Skeletal muscle satellite cell (primary cell): ENCODE measurements at regions not wholly inside any gene's neighbourhood (a gene's known extent, or its start where the extent isn't known, plus 50 kb on each side); places are given as distances from the start of the nearest gene placed in this dataset.

ENCODE experiments used
- H3K27me3 ChIP-seq: 2 replicates; pipeline ENCODE4 v1.7.0; 2013; ENCODE audit warnings: low read length; ENCODE audit not compliant: control insufficient read depth, insufficient read depth
- H3K36me3 ChIP-seq: 2 replicates; pipeline ENCODE4 v1.7.0; 2013; ENCODE audit warnings: mild to moderate bottlenecking, control low read depth, low read length; ENCODE audit not compliant: insufficient read depth
- H3K4me1 ChIP-seq: 2 replicates; pipeline ENCODE4 v1.7.0; 2013; ENCODE audit warnings: low read length; ENCODE audit not compliant: control insufficient read depth, insufficient read depth
- H3K4me2 ChIP-seq: 2 replicates; pipeline ENCODE4 v1.7.0; 2013; ENCODE audit warnings: mild to moderate bottlenecking, low read length
- H3K4me3 ChIP-seq: 2 replicates; pipeline ENCODE4 v1.7.0; 2013; ENCODE audit warnings: low read length
- H3K9ac ChIP-seq: 2 replicates; pipeline ENCODE4 v1.7.0; 2013; ENCODE audit warnings: mild to moderate bottlenecking, low read depth, low read length, moderate library complexity
- H3K9me3 ChIP-seq: replicated peaks from 2 replicates; pipeline ENCODE4 v1.7.0; 2013; ENCODE audit warnings: mild to moderate bottlenecking, control low read depth, low read length

- Histone ChIP-seq H3K4me1 (no peaks in the 10 kb centered on the region), H3K4me2 (no peak overlapping the region), H3K27me3 (peaks cover 8% of the 10 kb centered on the region), H3K36me3 (no peaks in the 10 kb centered on the region), H3K9me3 (no peaks in the 10 kb centered on the region), H3K9ac (no peak overlapping the region), H3K4me3 (no peak overlapping the region)
Observed at GRCh38 chr5:158100373-158100888, 241.5 kb upstream of the CLINT1 start.

GRCh38 chr5:158099571-158100105 lies 240.7 kb upstream of the CLINT1 start:
- Histone ChIP-seq H3K27me3 (peaks cover 8% of the 10 kb centered on the region), H3K4me1 (no peaks in the 10 kb centered on the region), H3K4me3 (no peak overlapping the region), H3K9me3 (no peaks in the 10 kb centered on the region), H3K4me2 (no peak overlapping the region), H3K9ac (no peak overlapping the region), H3K36me3 (no peaks in the 10 kb centered on the region)

GRCh38 chr5:158096835-158097234 lies 237.9 kb upstream of the CLINT1 start:
- no peaks in the 10 kb centered on the region for H3K36me3 ChIP-seq
- no peaks in the 10 kb centered on the region for H3K4me1 ChIP-seq

GRCh38 chr5:158086856-158087255 lies 227.9 kb upstream of the CLINT1 start:
- Histone ChIP-seq H3K9ac (no peak overlapping the region), H3K27me3 (peaks cover 9% of the 10 kb centered on the region), H3K4me3 (no peak overlapping the region), H3K4me1 (no peaks in the 10 kb centered on the region), H3K4me2 (no peak overlapping the region), H3K9me3 (no peaks in the 10 kb centered on the region), H3K36me3 (no peaks in the 10 kb centered on the region)

More at GRCh38 chr5:158096835-158097234, 237.9 kb upstream of the CLINT1 start:
- Histone ChIP-seq H3K27me3 (peaks cover 8% of the 10 kb centered on the region), H3K9ac (no peak overlapping the region), H3K4me3 (no peak overlapping the region), H3K9me3 (no peaks in the 10 kb centered on the region), H3K4me2 (no peak overlapping the region)

GRCh38 chr5:158084292-158084691 lies 225.3 kb upstream of the CLINT1 start:
- Histone ChIP-seq H3K27me3 (peaks cover 9% of the 10 kb centered on the region), H3K4me2 (no peak overlapping the region), H3K4me3 (no peak overlapping the region), H3K4me1 (no peaks in the 10 kb centered on the region), H3K9ac (no peak overlapping the region), H3K9me3 (no peaks in the 10 kb centered on the region), H3K36me3 (no peaks in the 10 kb centered on the region)

- Histone ChIP-seq H3K4me3 (no peak overlapping the region), H3K9me3 (no peaks in the 10 kb centered on the region), H3K9ac (no peak overlapping the region), H3K27me3 (peaks cover 9% of the 10 kb centered on the region), H3K4me2 (no peak overlapping the region), H3K36me3 (no peaks in the 10 kb centered on the region), H3K4me1 (no peaks in the 10 kb centered on the region)
Observed at GRCh38 chr5:158082696-158083287, 223.8 kb upstream of the CLINT1 start.

GRCh38 chr5:158080112-158080511 lies 221.2 kb upstream of the CLINT1 start:
- H3K36me3 ChIP-seq, result no peaks in the 10 kb centered on the region
- H3K9me3 ChIP-seq, result no peaks in the 10 kb centered on the region
- H3K4me3 ChIP-seq, result no peak overlapping the region
- H3K27me3 ChIP-seq, result no peaks in the 10 kb centered on the region
- peaks cover 8% of the 10 kb centered on the region for H3K4me1 ChIP-seq
- H3K9ac ChIP-seq, result no peak overlapping the region
- no peak overlapping the region for H3K4me2 ChIP-seq

GRCh38 chr5:158079097-158079496 lies 220.2 kb upstream of the CLINT1 start:
- Histone ChIP-seq H3K4me3 (no peak overlapping the region), H3K4me1 (peaks cover 15% of the 10 kb centered on the region), H3K9ac (no peak overlapping the region), H3K4me2 (no peak overlapping the region), H3K27me3 (no peaks in the 10 kb centered on the region), H3K9me3 (no peaks in the 10 kb centered on the region), H3K36me3 (no peaks in the 10 kb centered on the region)

GRCh38 chr5:158074992-158075769 lies 216.2 kb upstream of the CLINT1 start:
- peaks cover 15% of the 10 kb centered on the region for H3K4me1 ChIP-seq
- no peaks in the 10 kb centered on the region for H3K36me3 ChIP-seq
- H3K9me3 ChIP-seq, result no peaks in the 10 kb centered on the region
- H3K4me2 ChIP-seq, result peak overlapping the region; percentile 84
- H3K4me3 ChIP-seq, result peak overlapping the region; percentile 60
- peaks cover 3% of the 10 kb centered on the region for H3K27me3 ChIP-seq
- H3K9ac ChIP-seq, result peak overlapping the region; percentile 76

GRCh38 chr5:158074597-158074991 lies 215.6 kb upstream of the CLINT1 start:
- Histone ChIP-seq H3K4me1 (peaks cover 15% of the 10 kb centered on the region), H3K4me2 (peak overlapping the region; percentile 84), H3K36me3 (no peaks in the 10 kb centered on the region), H3K9me3 (no peaks in the 10 kb centered on the region), H3K4me3 (no peak overlapping the region), H3K9ac (peak overlapping the region; percentile 15), H3K27me3 (peaks cover 3% of the 10 kb centered on the region)

GRCh38 chr5:158070859-158071258 lies 211.9 kb upstream of the CLINT1 start:
- no peak overlapping the region for H3K9ac ChIP-seq
- H3K4me1 ChIP-seq, result peaks cover 13% of the 10 kb centered on the region
- peaks cover 3% of the 10 kb centered on the region for H3K27me3 ChIP-seq
- no peaks in the 10 kb centered on the region for H3K9me3 ChIP-seq
- H3K4me2 ChIP-seq, result no peak overlapping the region
- H3K36me3 ChIP-seq, result no peaks in the 10 kb centered on the region
- H3K4me3 ChIP-seq, result no peak overlapping the region
